ENCODE measurements at regions not wholly inside any gene's neighbourhood (a gene's known extent, or its start where the extent isn't known, plus 50 kb on each side); places are given as distances from the start of the nearest gene placed in this dataset.

DNA sequence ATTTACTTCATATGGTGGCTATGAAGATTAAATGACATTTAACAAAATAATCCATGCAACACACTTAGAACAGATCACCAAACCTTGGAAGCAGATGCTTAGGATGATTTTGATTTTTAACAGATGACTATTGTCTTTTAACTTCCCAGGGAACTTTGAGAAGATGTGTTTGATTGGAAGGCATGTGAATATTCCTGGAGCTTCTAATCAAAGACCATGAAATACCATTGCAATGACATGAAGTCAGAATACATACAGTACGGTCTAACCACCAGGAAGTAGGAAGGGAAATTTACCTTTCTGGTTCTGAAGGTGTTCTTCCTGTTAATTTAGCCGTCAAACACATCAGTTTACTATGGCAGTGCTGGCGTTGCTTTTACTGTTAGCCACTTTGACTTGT is 414.9 kb downstream of the TMEM114 start:
- DNase-seq (ENCODE audit: low spot score): no peak
- Histone ChIP-seq H3K9me3 (no peaks in the 10 kb centered on the region), H3K4me1 (no peaks in the 10 kb centered on the region), H3K36me3 (no peaks in the 10 kb centered on the region), H3K27ac (no peak overlapping the region), H3K4me3 (no peak overlapping the region), H3K27me3 (no peaks in the 10 kb centered on the region)
- TF ChIP-seq, protein P1, sequence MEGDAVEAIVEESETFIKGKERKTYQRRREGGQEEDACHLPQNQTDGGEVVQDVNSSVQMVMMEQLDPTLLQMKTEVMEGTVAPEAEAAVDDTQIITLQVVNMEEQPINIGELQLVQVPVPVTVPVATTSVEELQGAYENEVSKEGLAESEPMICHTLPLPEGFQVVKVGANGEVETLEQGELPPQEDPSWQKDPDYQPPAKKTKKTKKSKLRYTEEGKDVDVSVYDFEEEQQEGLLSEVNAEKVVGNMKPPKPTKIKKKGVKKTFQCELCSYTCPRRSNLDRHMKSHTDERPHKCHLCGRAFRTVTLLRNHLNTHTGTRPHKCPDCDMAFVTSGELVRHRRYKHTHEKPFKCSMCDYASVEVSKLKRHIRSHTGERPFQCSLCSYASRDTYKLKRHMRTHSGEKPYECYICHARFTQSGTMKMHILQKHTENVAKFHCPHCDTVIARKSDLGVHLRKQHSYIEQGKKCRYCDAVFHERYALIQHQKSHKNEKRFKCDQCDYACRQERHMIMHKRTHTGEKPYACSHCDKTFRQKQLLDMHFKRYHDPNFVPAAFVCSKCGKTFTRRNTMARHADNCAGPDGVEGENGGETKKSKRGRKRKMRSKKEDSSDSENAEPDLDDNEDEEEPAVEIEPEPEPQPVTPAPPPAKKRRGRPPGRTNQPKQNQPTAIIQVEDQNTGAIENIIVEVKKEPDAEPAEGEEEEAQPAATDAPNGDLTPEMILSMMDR (IDR thresholded peaks at IDR 0.05): no peak

DNA sequence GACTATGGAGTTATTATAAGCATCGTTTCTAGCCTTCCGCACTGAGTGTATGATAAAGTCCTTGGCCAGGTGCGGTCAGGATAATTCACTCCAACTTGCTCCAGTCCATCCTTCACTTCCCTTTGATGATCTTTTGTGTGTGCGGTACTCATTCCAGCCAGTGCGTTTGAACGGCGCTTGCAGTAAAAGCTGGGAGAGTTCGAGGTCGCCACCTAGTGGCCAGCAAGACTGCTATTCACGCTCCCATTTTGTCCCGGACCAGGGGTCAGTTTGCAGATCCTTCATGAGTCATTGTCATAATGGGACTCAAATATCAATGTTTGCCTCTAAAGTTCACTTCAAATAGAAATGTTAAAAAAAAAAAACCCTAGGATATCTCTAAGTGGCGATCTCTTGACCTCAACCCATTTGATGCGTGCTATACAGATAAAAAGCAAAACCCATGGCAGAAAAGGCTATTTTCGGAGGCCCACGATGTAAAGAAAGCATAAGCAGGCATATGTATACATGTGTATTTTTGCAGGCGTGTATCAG is 417.1 kb downstream of the TMEM114 start:
- no peak for DNase-seq (ENCODE audit: low spot score)
- Histone ChIP-seq H3K4me1 (no peaks in the 10 kb centered on the region), H3K36me3 (no peaks in the 10 kb centered on the region), H3K27me3 (no peaks in the 10 kb centered on the region), H3K27ac (no peak overlapping the region), H3K4me3 (no peak overlapping the region), H3K9me3 (no peaks in the 10 kb centered on the region)
- TF ChIP-seq, protein P1 (IDR thresholded peaks at IDR 0.05): peak; percentile 44 to 85

DNA sequence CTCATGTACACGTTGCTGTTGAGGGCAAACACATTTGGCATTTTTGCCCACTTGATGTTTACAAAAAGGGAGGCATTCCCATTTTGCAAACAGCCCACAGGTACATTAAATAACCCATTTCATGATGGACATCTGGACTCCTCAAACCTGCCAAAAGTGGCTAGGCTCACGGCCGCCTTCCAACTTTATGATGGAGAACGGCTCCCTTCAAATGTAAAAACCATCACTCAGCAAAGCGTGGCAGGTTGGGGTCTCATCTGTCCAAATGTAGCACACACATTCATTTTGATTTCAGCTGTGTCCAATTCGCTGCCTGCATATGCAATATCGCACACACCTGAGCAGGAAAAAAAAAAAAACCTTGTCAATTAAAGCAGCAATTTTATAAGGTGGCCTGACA is 417.8 kb downstream of the TMEM114 start:
- DNase-seq (ENCODE audit: low spot score): no peak
- TF ChIP-seq, protein P1 (IDR thresholded peaks at IDR 0.05): no peak
- no peak overlapping the region for H3K27ac ChIP-seq

DNA sequence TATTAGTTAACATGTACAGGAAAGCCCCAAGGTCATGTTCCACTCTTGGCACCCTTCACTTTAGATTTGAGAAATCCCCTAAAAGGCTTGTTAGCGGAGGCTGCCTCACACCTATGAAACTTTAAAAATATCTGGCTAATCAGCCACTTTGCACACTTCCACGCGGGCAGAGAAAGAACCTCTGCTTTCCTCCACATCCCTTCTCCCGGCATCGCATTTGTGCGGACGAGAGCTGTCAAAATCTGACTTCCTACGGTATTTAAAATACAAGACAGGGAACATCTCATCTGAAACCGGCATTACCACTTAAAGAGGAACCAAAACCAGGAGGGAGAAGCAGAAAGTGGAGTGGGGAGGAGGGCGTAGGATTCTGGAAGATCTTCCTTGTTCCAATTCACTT is 422.3 kb downstream of the TMEM114 start:
- TF ChIP-seq, protein P1 (IDR thresholded peaks at IDR 0.05): no peak
- no peaks in the 10 kb centered on the region for H3K27me3 ChIP-seq
- no peaks in the 10 kb centered on the region for H3K4me1 ChIP-seq
- DNase-seq (ENCODE audit: low spot score): no peak
- no peak overlapping the region for H3K27ac ChIP-seq
- no peak overlapping the region for H3K4me3 ChIP-seq
- H3K9me3 ChIP-seq: no peaks in the 10 kb centered on the region
- H3K36me3 ChIP-seq: no peaks in the 10 kb centered on the region

More for the DNA sequence above, 417.8 kb downstream of the TMEM114 start:
- Histone ChIP-seq H3K4me1 (no peaks in the 10 kb centered on the region), H3K27me3 (no peaks in the 10 kb centered on the region), H3K9me3 (no peaks in the 10 kb centered on the region), H3K4me3 (no peak overlapping the region), H3K36me3 (no peaks in the 10 kb centered on the region)

DNA sequence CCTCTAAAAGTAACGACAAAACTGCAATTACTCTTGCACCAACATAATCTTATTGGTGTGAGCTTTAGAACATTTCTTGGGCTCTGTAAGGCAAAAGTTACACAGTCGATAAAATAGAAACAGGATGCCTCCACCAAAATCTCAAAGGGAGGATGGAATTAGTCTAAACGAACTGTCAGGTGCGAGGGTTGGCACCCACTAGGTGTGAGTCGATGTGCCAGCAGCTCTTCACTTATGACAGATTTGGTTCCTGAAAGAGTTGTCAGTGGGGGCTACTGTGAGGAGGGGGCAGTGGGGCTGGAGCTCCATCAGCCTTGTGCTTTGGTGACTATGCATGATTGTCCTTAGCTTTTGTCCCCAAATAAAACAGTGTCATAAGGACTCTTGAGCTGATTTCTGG is 422.9 kb downstream of the TMEM114 start:
- no peak overlapping the region for H3K27ac ChIP-seq
- H3K27me3 ChIP-seq: no peaks in the 10 kb centered on the region
- H3K4me1 ChIP-seq: no peaks in the 10 kb centered on the region
- TF ChIP-seq, protein P1 (IDR thresholded peaks at IDR 0.05): no peak
- no peaks in the 10 kb centered on the region for H3K9me3 ChIP-seq
- no peaks in the 10 kb centered on the region for H3K36me3 ChIP-seq
- H3K4me3 ChIP-seq: no peak overlapping the region
- DNase-seq (ENCODE audit: low spot score): no peak

DNA sequence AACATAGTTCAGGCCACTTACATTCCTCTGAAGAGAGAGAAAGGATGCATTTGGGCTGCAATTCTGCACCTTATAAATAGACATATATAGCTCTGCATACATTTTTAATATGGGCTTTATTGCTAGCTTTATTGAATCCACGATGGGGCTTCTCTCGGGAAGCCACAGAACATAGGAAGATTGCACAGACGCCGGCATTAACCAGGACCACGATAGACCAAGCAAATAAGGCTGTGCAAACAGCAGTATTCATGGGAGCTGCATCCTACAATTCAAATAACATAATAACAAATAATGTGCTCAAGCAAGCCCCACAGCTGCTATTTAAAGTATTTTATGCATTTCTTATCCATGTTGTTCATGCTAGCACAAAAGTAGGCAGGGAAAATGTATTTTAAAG is 432.3 kb downstream of the TMEM114 start:
- Histone ChIP-seq H3K9me3 (peaks cover 0 to 15% of the 10 kb centered on the region in 2 donors), H3K27ac (no peak overlapping the region), H3K4me3 (no peak overlapping the region), H3K36me3 (no peaks in the 10 kb centered on the region), H3K27me3 (no peaks in the 10 kb centered on the region), H3K4me1 (no peaks in the 10 kb centered on the region)
- TF ChIP-seq, protein P1 (IDR thresholded peaks at IDR 0.05): no peak
- no peak for DNase-seq (ENCODE audit: low spot score)
